B cell (primary cell): ENCODE measurements at regions not wholly inside any gene's neighbourhood (a gene's known extent, or its start where the extent isn't known, plus 50 kb on each side); places are given as distances from the start of the nearest gene placed in this dataset.

Experiments
- EZH2 ChIP-seq: IDR thresholded peaks from 2 replicates; pipeline ENCODE4 v1.6.1; 2012; ENCODE audit warnings: borderline replicate concordance, low read depth, mild to moderate bottlenecking, moderate library complexity, low read length; ENCODE audit not compliant: insufficient read depth, poor library complexity, severe bottlenecking
- TF ChIP-seq, protein P1 (sequence below): fragments of 200-600 bp; IDR thresholded peaks from one replicate; pipeline ENCODE4 v1.8.0; 2022; ENCODE audit warnings: antibody characterized with exemption, mild to moderate bottlenecking

DNA sequence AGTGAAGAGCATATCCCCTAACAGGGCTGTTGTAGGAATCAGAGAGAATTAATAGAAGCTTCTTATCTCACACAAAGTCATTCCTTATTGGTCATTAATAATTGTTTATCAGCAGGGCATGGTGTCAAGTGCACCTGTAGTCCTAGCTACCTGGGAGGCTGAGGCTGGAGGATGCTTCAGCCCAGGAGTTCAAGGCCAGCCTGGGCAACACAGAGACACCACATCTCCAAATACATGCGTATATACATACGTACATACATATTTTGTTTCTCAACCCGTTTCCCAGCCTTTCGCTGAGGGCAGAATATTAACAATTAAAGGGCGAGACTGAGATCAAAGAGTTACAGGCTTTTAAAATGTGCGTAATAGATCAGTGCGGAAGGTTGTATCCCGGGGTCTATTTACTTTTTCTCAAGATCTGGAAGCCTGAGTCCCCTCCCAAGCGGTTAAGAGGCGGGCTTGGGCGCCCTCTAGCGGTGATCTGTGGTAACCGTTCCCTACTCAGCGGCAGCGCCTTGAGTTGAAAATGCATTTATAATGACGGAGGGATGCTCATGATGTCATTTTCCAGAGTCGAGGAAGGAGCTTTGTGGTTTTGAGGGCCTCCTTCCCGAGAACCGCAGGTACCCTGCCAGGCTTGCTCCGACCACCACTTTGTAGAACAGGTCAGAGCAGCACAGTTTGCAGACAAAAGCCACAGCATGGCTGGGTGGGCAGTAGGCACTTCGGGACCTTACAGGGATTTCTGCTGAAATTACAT lies 169.6 kb upstream of the GPR12 start:
- TF ChIP-seq, protein P1, sequence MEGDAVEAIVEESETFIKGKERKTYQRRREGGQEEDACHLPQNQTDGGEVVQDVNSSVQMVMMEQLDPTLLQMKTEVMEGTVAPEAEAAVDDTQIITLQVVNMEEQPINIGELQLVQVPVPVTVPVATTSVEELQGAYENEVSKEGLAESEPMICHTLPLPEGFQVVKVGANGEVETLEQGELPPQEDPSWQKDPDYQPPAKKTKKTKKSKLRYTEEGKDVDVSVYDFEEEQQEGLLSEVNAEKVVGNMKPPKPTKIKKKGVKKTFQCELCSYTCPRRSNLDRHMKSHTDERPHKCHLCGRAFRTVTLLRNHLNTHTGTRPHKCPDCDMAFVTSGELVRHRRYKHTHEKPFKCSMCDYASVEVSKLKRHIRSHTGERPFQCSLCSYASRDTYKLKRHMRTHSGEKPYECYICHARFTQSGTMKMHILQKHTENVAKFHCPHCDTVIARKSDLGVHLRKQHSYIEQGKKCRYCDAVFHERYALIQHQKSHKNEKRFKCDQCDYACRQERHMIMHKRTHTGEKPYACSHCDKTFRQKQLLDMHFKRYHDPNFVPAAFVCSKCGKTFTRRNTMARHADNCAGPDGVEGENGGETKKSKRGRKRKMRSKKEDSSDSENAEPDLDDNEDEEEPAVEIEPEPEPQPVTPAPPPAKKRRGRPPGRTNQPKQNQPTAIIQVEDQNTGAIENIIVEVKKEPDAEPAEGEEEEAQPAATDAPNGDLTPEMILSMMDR = peak; percentile 100
- TF ChIP-seq EZH2 = no peak
